Memory B cell (primary cell): ENCODE measurements at regions not wholly inside any gene's neighbourhood (a gene's known extent, or its start where the extent isn't known, plus 50 kb on each side); places are given as distances from the start of the nearest gene placed in this dataset.
"Not testable (repeated sequence)": the region's sequence is repeated elsewhere in the genome, so short reads cannot be mapped to it uniquely, and the experiment has no call there.

Experiments used
- ATAC-seq: fragments of 150-1000 bp; cut with Tn5 transposase; 2 replicates; pipeline ENCODE4 v1.10.0; 2021; ENCODE audit warnings: low read depth, mild to moderate bottlenecking, moderate library complexity
- DNase-seq, 2 donors: peaks; one replicate each; pipeline ENCODE4 v3.0.0; 2022; ENCODE audit warnings: low spot score in 2 of 2
- H3K27ac Mint-ChIP-seq: one replicate; pipeline ENCODE4 v1.8.0; 2022; ENCODE audit warnings: mild to moderate bottlenecking, moderate library complexity, mixed read lengths
- H3K27me3 Mint-ChIP-seq: one replicate; pipeline ENCODE4 v1.8.0; 2022; ENCODE audit warnings: mixed read lengths
- H3K36me3 Mint-ChIP-seq: one replicate; pipeline ENCODE4 v1.8.0; 2022; ENCODE audit warnings: mild to moderate bottlenecking, mixed read lengths
- H3K4me1 Mint-ChIP-seq: one replicate; pipeline ENCODE4 v1.8.0; 2022; ENCODE audit warnings: mixed read lengths
- H3K4me3 Mint-ChIP-seq: one replicate; pipeline ENCODE4 v1.8.0; 2022; ENCODE audit warnings: mild to moderate bottlenecking, moderate library complexity, mixed read lengths
- H3K9me3 Mint-ChIP-seq: one replicate; pipeline ENCODE4 v1.8.0; 2022; ENCODE audit warnings: mixed read lengths

GRCh38 chr18:29377346-29377745, 1200.4 kb upstream of the CDH2 start:
- Mint-ChIP-seq H3K4me3 (no peak overlapping the region), H3K4me1 (no peaks in the 10 kb centered on the region), H3K27ac (no peak overlapping the region), H3K36me3 (no peaks in the 10 kb centered on the region), H3K27me3 (no peaks in the 10 kb centered on the region), H3K9me3 (peaks cover 6% of the 10 kb centered on the region)
- ATAC-seq (no peak), DNase-seq (no peak)

GRCh38 chr18:29373000-29373399, 1196.1 kb upstream of the CDH2 start:
- Mint-ChIP-seq H3K27ac (no peak overlapping the region), H3K36me3 (no peaks in the 10 kb centered on the region), H3K4me1 (no peaks in the 10 kb centered on the region)

GRCh38 chr18:29361843-29362242, 1184.9 kb upstream of the CDH2 start:
- Mint-ChIP-seq H3K4me1 (no peaks in the 10 kb centered on the region), H3K9me3 (peaks cover 8% of the 10 kb centered on the region), H3K27ac (no peak overlapping the region), H3K4me3 (no peak overlapping the region), H3K27me3 (no peaks in the 10 kb centered on the region), H3K36me3 (no peaks in the 10 kb centered on the region)
- no peak for ATAC-seq
- DNase-seq = no peak

More at GRCh38 chr18:29373000-29373399, 1196.1 kb upstream of the CDH2 start:
- no peak for DNase-seq
- H3K27me3 Mint-ChIP-seq = no peaks in the 10 kb centered on the region
- no peak for ATAC-seq
- peaks cover 6% of the 10 kb centered on the region for H3K9me3 Mint-ChIP-seq
- H3K4me3 Mint-ChIP-seq = no peak overlapping the region

GRCh38 chr18:29360659-29361058, 1183.7 kb upstream of the CDH2 start:
- ATAC-seq, H3K27me3 Mint-ChIP-seq, H3K4me3 Mint-ChIP-seq, H3K36me3 Mint-ChIP-seq, H3K27ac Mint-ChIP-seq, H3K4me1 Mint-ChIP-seq, DNase-seq: not testable (repeated sequence)
- H3K9me3 Mint-ChIP-seq = peaks cover 11% of the 10 kb centered on the region

GRCh38 chr18:29359222-29359621, 1182.3 kb upstream of the CDH2 start:
- peaks cover 15% of the 10 kb centered on the region for H3K9me3 Mint-ChIP-seq
- H3K27ac Mint-ChIP-seq, H3K4me3 Mint-ChIP-seq, H3K27me3 Mint-ChIP-seq, ATAC-seq, H3K4me1 Mint-ChIP-seq, H3K36me3 Mint-ChIP-seq, DNase-seq: not testable (repeated sequence)

- ATAC-seq (no peak), DNase-seq (no peak)
- peaks cover 12% of the 10 kb centered on the region for H3K9me3 Mint-ChIP-seq
- no peak overlapping the region for H3K4me3 Mint-ChIP-seq
- no peaks in the 10 kb centered on the region for H3K27me3 Mint-ChIP-seq
- H3K4me1 Mint-ChIP-seq = no peaks in the 10 kb centered on the region
- H3K27ac Mint-ChIP-seq = no peak overlapping the region
- H3K36me3 Mint-ChIP-seq = no peaks in the 10 kb centered on the region
These were observed 1174.2 kb upstream of the CDH2 start for GRCh38 chr18:29351171-29351570.

GRCh38 chr18:29328932-29329331, 1152.0 kb upstream of the CDH2 start:
- Mint-ChIP-seq H3K27me3 (no peaks in the 10 kb centered on the region), H3K36me3 (no peaks in the 10 kb centered on the region), H3K4me3 (no peak overlapping the region), H3K9me3 (peaks cover 10% of the 10 kb centered on the region), H3K27ac (no peak overlapping the region), H3K4me1 (no peaks in the 10 kb centered on the region)
- no peak for ATAC-seq
- DNase-seq = no peak

GRCh38 chr18:29326214-29326613, 1149.3 kb upstream of the CDH2 start:
- Mint-ChIP-seq H3K4me1 (no peaks in the 10 kb centered on the region), H3K27me3 (no peaks in the 10 kb centered on the region), H3K36me3 (no peaks in the 10 kb centered on the region), H3K27ac (no peak overlapping the region), H3K4me3 (no peak overlapping the region), H3K9me3 (peaks cover 7% of the 10 kb centered on the region)
- no peak for DNase-seq
- no peak for ATAC-seq

- Mint-ChIP-seq H3K36me3 (no peaks in the 10 kb centered on the region), H3K4me1 (no peaks in the 10 kb centered on the region), H3K4me3 (no peak overlapping the region), H3K9me3 (peaks cover 5% of the 10 kb centered on the region), H3K27ac (no peak overlapping the region), H3K27me3 (no peaks in the 10 kb centered on the region)
- ATAC-seq = no peak
- no peak for DNase-seq
These were observed 1144.6 kb upstream of the CDH2 start for GRCh38 chr18:29321561-29321960.

GRCh38 chr18:29313312-29313711, 1136.4 kb upstream of the CDH2 start:
- no peak for DNase-seq

GRCh38 chr18:29311580-29311979, 1134.7 kb upstream of the CDH2 start:
- no peak for ATAC-seq
- no peak for DNase-seq
- H3K4me3 Mint-ChIP-seq = no peak overlapping the region
- H3K27ac Mint-ChIP-seq = no peak overlapping the region
- no peaks in the 10 kb centered on the region for H3K4me1 Mint-ChIP-seq
- H3K9me3 Mint-ChIP-seq = peaks cover 2% of the 10 kb centered on the region
- no peaks in the 10 kb centered on the region for H3K27me3 Mint-ChIP-seq
- no peaks in the 10 kb centered on the region for H3K36me3 Mint-ChIP-seq

More at GRCh38 chr18:29313312-29313711, 1136.4 kb upstream of the CDH2 start:
- no peaks in the 10 kb centered on the region for H3K4me1 Mint-ChIP-seq
- H3K27me3 Mint-ChIP-seq = no peaks in the 10 kb centered on the region
- no peak for ATAC-seq
- no peak overlapping the region for H3K27ac Mint-ChIP-seq
- H3K9me3 Mint-ChIP-seq = peaks cover 2% of the 10 kb centered on the region
- H3K4me3 Mint-ChIP-seq = no peak overlapping the region
- H3K36me3 Mint-ChIP-seq = no peaks in the 10 kb centered on the region

- H3K36me3 Mint-ChIP-seq = no peaks in the 10 kb centered on the region
- H3K4me3 Mint-ChIP-seq = no peak overlapping the region
- H3K4me1 Mint-ChIP-seq = no peaks in the 10 kb centered on the region
- ATAC-seq (no peak), DNase-seq (no peak)
- peaks cover 2% of the 10 kb centered on the region for H3K9me3 Mint-ChIP-seq
- H3K27me3 Mint-ChIP-seq = no peaks in the 10 kb centered on the region
- H3K27ac Mint-ChIP-seq = no peak overlapping the region
These were observed 1132.4 kb upstream of the CDH2 start for GRCh38 chr18:29309366-29309765.

- Mint-ChIP-seq H3K9me3 (peaks cover 2% of the 10 kb centered on the region), H3K4me1 (no peaks in the 10 kb centered on the region), H3K27me3 (no peaks in the 10 kb centered on the region), H3K27ac (no peak overlapping the region), H3K4me3 (no peak overlapping the region), H3K36me3 (no peaks in the 10 kb centered on the region)
- no peak for ATAC-seq
- DNase-seq = no peak
These were observed 1131.1 kb upstream of the CDH2 start for GRCh38 chr18:29307982-29308381.

GRCh38 chr18:29307231-29307630, 1130.3 kb upstream of the CDH2 start:
- Mint-ChIP-seq H3K4me1 (no peaks in the 10 kb centered on the region), H3K27me3 (no peaks in the 10 kb centered on the region), H3K27ac (no peak overlapping the region), H3K36me3 (no peaks in the 10 kb centered on the region), H3K4me3 (no peak overlapping the region), H3K9me3 (no peaks in the 10 kb centered on the region)
- DNase-seq = no peak
- no peak for ATAC-seq

- H3K4me1 Mint-ChIP-seq = no peaks in the 10 kb centered on the region
- no peaks in the 10 kb centered on the region for H3K36me3 Mint-ChIP-seq
- no peak for ATAC-seq
- H3K9me3 Mint-ChIP-seq = no peaks in the 10 kb centered on the region
- no peaks in the 10 kb centered on the region for H3K27me3 Mint-ChIP-seq
- H3K4me3 Mint-ChIP-seq = no peak overlapping the region
- no peak for DNase-seq
- no peak overlapping the region for H3K27ac Mint-ChIP-seq
These were observed 1128.6 kb upstream of the CDH2 start for GRCh38 chr18:29305516-29305915.
